Stimulated activated memory B cell treated with anti-CD40 and anti-IgM and Interleukin-4, amounts not matched to agents 10 μg/mL and 1 μg/mL and 100 μg/mL, for 72 hours (primary cell): ENCODE measurements at regions not wholly inside any gene's neighbourhood (a gene's known extent, or its start where the extent isn't known, plus 50 kb on each side); places are given as distances from the start of the nearest gene placed in this dataset.

Source experiments
- ATAC-seq: fragments of 150-1000 bp; cut with Tn5 transposase; 2 replicates; pipeline ENCODE4 v1.10.0; 2021
- H3K27ac Mint-ChIP-seq: one replicate; pipeline ENCODE4 v1.8.0; 2022; ENCODE audit warnings: mild to moderate bottlenecking, mixed read lengths
- H3K27me3 Mint-ChIP-seq: one replicate; pipeline ENCODE4 v1.8.0; 2022; ENCODE audit warnings: mixed read lengths
- H3K36me3 Mint-ChIP-seq: one replicate; pipeline ENCODE4 v1.8.0; 2022; ENCODE audit warnings: mixed read lengths
- H3K4me1 Mint-ChIP-seq: one replicate; pipeline ENCODE4 v1.8.0; 2022; ENCODE audit warnings: mixed read lengths
- H3K4me3 Mint-ChIP-seq: one replicate; pipeline ENCODE4 v1.8.0; 2022; ENCODE audit warnings: mild to moderate bottlenecking, moderate library complexity, mixed read lengths
- H3K9me3 Mint-ChIP-seq: one replicate; pipeline ENCODE4 v1.8.0; 2022; ENCODE audit warnings: mixed read lengths

- no peak overlapping the region for H3K27ac Mint-ChIP-seq
- H3K27me3 Mint-ChIP-seq, result no peaks in the 10 kb centered on the region
- H3K9me3 Mint-ChIP-seq, result peaks cover 3% of the 10 kb centered on the region
These were observed 176.1 kb downstream of the FGFR2 start for GRCh38 chr10:121422096-121422495.

GRCh38 chr10:121425623-121426022 lies 172.6 kb downstream of the FGFR2 start:
- H3K9me3 Mint-ChIP-seq, result peaks cover 5% of the 10 kb centered on the region
- H3K27ac Mint-ChIP-seq, result no peak overlapping the region
- H3K36me3 Mint-ChIP-seq, result no peaks in the 10 kb centered on the region
- H3K4me3 Mint-ChIP-seq, result no peak overlapping the region
- H3K4me1 Mint-ChIP-seq, result no peaks in the 10 kb centered on the region
- H3K27me3 Mint-ChIP-seq, result no peaks in the 10 kb centered on the region
- ATAC-seq, result no peak

More at GRCh38 chr10:121422096-121422495, 176.1 kb downstream of the FGFR2 start:
- no peak for ATAC-seq
- Mint-ChIP-seq H3K36me3 (no peaks in the 10 kb centered on the region), H3K4me1 (no peaks in the 10 kb centered on the region), H3K4me3 (no peak overlapping the region)

GRCh38 chr10:121426307-121426706 lies 171.9 kb downstream of the FGFR2 start:
- Mint-ChIP-seq H3K27ac (no peak overlapping the region), H3K4me3 (no peak overlapping the region), H3K27me3 (no peaks in the 10 kb centered on the region), H3K9me3 (peaks cover 5% of the 10 kb centered on the region), H3K36me3 (no peaks in the 10 kb centered on the region), H3K4me1 (no peaks in the 10 kb centered on the region)
- no peak for ATAC-seq
